Erythroblast (primary cell): ENCODE measurements at regions not wholly inside any gene's neighbourhood (a gene's known extent, or its start where the extent isn't known, plus 50 kb on each side); places are given as distances from the start of the nearest gene placed in this dataset.

ENCODE experiments used
- DNase-seq, 2 experiments: peaks; one replicate each; lab custom pipeline; 2025; lab: John Stamatoyannopoulos, UW
- GATA1 ChIP-seq: IDR thresholded peaks from 2 replicates; pipeline ENCODE4 v1.6.1; 2011; ENCODE audit warnings: low read depth, mild to moderate bottlenecking, control low read depth, low read length, moderate library complexity
- POLR2A ChIP-seq: IDR thresholded peaks from 2 replicates; pipeline ENCODE4 v1.6.1; 2011; ENCODE audit warnings: mild to moderate bottlenecking, low read length

- peak; percentile 33 to 67 for DNase-seq
- TF ChIP-seq GATA1 (no peak), POLR2A (no peak)
Measured at GRCh38 chr14:86038387-86039042, 508.6 kb downstream of the FLRT2 start.

GRCh38 chr14:86035882-86036281 is 505.9 kb downstream of the FLRT2 start:
- DNase-seq, result peak; percentile 14 to 47
- no peak for TF ChIP-seq POLR2A
- no peak for TF ChIP-seq GATA1

- TF ChIP-seq POLR2A (no peak), GATA1 (no peak)
- no peak for DNase-seq
Measured at GRCh38 chr14:86027990-86028389, 498.0 kb downstream of the FLRT2 start.

- TF ChIP-seq GATA1 (no peak), POLR2A (no peak)
- DNase-seq, result no peak
Measured at GRCh38 chr14:86027144-86027543, 497.2 kb downstream of the FLRT2 start.

- DNase-seq, result no peak
- TF ChIP-seq GATA1 (no peak), POLR2A (no peak)
Measured at GRCh38 chr14:86022031-86022629, 492.2 kb downstream of the FLRT2 start.

- no peak for DNase-seq
- TF ChIP-seq POLR2A (no peak), GATA1 (no peak)
Measured at GRCh38 chr14:86020841-86021240, 490.9 kb downstream of the FLRT2 start.

- TF ChIP-seq GATA1 (no peak), POLR2A (no peak)
- no peak for DNase-seq
Measured at GRCh38 chr14:86015941-86016340, 486.0 kb downstream of the FLRT2 start.

GRCh38 chr14:86015511-86015910 is 485.6 kb downstream of the FLRT2 start:
- no peak for DNase-seq
- TF ChIP-seq GATA1, result no peak
- TF ChIP-seq POLR2A, result no peak

GRCh38 chr14:86013641-86014040 is 483.7 kb downstream of the FLRT2 start:
- TF ChIP-seq POLR2A, result no peak
- no peak for TF ChIP-seq GATA1
- DNase-seq, result no peak

- DNase-seq, result no peak
- TF ChIP-seq POLR2A (no peak), GATA1 (no peak)
Measured at GRCh38 chr14:86012461-86012860, 482.5 kb downstream of the FLRT2 start.

- no peak for TF ChIP-seq POLR2A
- TF ChIP-seq GATA1, result no peak
- DNase-seq, result no peak
Measured at GRCh38 chr14:86003998-86004397, 474.1 kb downstream of the FLRT2 start.

- TF ChIP-seq GATA1 (no peak), POLR2A (no peak)
Measured at GRCh38 chr14:85996551-85996950, 466.6 kb downstream of the FLRT2 start.

GRCh38 chr14:85991156-85991555 is 461.2 kb downstream of the FLRT2 start:
- peak in 1 of 2 experiments; percentile 6 for DNase-seq

More at GRCh38 chr14:85996551-85996950, 466.6 kb downstream of the FLRT2 start:
- DNase-seq, result no peak

GRCh38 chr14:85987907-85988306 is 458.0 kb downstream of the FLRT2 start:
- no peak for DNase-seq

More at GRCh38 chr14:85991156-85991555, 461.2 kb downstream of the FLRT2 start:
- no peak for TF ChIP-seq GATA1
- TF ChIP-seq POLR2A, result no peak

GRCh38 chr14:85987292-85987691 is 457.3 kb downstream of the FLRT2 start:
- DNase-seq, result no peak
- TF ChIP-seq POLR2A (no peak), GATA1 (no peak)

More at GRCh38 chr14:85987907-85988306, 458.0 kb downstream of the FLRT2 start:
- TF ChIP-seq GATA1 (no peak), POLR2A (no peak)

- DNase-seq, result no peak
- no peak for TF ChIP-seq POLR2A
- no peak for TF ChIP-seq GATA1
Measured at GRCh38 chr14:85978582-85979250, 448.8 kb downstream of the FLRT2 start.
